ENCODE measurements at regions not wholly inside any gene's neighbourhood (a gene's known extent, or its start where the extent isn't known, plus 50 kb on each side); places are given as distances from the start of the nearest gene placed in this dataset.

DNA sequence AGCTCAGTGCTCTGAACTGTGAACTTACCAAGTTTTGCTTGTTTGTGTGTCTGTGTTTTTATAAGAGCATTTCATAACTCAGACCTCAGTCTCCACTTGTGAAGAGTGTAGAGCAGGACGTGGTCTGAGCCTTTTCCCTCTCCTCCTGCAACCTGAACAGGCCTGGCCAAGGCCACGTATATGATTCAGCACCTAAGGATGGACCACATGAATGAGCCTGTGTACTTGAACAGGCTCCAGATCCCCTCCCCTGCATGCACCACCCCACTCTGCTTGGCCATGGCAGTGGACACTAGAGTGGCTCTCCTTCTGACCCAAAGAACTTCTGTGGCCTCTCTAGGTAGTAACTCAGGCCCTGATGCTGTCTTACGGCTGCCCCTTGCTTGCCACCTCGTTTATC lies 125.9 kb upstream of the FSTL4 start:
- DNase-seq (ENCODE audit: low spot score) = no peak

DNA sequence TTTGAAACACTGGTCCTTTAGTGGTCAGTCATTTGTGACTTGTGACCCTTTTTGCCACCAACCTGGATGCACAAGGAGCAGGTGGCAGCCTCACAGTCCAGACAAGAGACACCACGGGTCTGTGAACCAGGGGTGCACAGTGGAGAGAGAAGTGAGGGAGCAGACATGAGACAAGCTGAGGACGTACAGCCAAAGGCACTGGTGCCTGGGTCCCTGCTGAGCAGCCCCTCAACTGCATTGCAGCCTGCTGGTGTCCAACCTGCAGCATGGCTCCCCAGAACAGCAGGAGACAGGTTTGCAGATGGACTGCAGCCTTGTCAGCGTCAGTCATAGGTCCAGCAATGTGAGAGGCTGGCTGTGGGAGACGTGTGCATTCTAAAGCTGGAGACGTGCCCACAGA lies 124.2 kb upstream of the FSTL4 start:
- no peak for DNase-seq (ENCODE audit: low spot score)

DNA sequence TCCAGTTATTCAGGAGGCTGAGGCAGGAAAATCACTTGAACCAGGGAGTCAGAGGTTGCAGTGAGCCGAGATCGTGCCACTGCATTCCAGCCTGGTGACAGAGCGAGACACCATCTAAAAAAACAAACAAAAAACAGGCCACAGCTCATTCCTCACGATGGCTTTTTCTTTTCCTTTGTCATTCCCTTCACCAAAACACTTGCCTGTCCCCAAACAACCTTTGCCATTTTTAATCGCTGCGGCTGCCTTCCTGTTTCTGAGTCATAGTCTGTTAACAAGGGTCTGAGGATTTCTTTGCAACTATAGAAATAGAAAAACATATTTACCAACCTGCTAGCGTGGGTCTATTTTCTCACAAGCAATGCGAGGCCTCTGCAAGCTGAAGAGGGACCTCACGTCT lies 123.0 kb upstream of the FSTL4 start:
- no peak for DNase-seq (ENCODE audit: low spot score)

DNA sequence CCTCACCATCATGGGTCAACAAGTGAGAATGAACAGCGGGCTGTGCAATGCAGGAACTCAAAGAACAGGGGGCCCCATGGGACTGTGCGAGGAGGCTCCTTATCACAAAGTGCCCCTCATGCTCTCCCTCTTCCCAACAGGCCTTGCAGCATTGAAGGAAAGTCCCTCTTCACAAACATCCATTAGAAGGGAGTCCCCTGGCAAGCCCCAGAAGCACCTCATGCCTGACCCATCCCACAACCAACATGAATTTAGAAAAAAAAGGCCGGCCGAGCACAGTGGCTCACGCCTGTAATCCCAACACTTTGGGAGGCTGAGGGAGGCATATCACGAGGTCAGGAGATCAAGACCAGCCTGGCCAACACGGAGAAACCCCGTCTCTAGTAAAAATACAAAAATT lies 122.6 kb upstream of the FSTL4 start:
- no peak for DNase-seq (ENCODE audit: low spot score)

DNA sequence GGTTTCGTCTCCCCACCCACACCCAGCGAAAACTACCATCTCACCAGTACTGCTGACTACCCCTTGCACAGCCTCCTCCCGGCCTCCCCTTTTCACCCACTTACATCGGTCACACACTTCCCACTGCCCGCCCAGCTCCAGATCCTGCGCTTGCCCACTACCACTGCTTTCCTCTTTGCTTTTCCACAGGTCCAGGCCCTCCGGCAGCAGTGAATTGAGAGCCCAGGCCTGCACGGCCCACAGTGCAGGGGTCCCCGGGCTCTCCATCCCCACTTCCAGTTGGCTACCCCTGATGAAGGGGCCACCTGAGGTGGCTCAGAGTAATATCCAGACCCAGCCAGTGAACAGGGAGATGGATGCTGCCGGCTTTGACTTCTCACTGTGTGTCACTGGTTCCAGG lies 120.2 kb upstream of the FSTL4 start:
- no peak for DNase-seq (ENCODE audit: low spot score)

DNA sequence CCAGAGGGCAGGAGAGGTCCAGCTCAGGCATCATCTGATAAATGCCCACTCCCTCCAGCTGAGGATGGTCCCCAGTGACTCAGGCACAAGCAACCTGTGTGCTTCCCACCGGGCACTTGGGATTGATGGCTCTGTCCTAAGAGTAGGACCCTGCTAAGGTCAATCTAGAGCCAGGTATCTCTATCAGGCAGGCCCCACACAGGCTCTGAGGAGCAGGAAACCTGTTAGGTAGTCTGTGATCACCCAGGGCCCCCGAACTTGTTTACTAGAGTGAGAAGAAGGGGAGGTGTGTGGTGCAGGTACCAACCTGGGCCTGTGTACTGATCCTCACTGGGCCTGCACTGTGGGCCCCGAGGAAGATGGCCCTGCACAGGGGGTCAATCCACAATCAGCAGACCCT lies 119.6 kb upstream of the FSTL4 start:
- DNase-seq (ENCODE audit: low spot score) = no peak

DNA sequence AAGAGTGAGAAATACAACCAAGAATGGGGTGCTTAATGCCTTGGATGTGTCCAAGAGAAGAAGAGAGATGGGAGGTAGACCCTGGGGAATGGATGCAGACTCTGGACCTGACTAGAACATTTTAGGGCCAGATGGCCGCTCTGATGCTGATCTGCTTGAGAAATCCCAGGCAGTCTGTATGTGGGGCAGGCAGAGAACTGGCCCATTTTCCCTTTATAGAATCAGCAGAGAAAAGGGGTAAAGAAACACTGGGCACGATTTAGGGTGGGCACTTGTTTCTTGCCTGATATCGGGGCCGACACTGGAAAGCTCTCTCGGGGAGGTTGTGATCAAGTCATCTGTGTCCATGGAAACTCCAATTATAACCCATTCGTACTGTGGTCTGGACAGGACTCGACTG lies 118.5 kb upstream of the FSTL4 start:
- no peak for DNase-seq (ENCODE audit: low spot score)

DNA sequence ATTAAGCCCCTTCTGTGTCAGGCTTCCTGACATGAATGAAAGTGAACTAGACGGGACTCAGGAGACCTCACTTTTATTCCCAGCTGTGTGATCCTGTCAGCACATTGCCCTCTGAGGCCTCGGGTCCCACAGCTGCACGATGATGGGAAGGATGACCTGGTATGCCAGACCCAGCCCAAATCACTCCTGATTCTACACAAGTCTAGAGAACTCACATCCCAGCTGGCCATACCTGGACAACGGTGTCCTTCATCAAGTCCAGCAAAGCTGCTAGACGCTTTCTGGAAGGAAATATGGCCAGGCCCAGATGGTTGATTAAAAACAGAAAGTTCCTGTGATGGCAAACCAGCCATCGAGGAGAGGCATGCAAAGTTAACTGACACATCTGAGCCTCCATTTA lies 118.0 kb upstream of the FSTL4 start:
- no peak for DNase-seq (ENCODE audit: low spot score)

DNA sequence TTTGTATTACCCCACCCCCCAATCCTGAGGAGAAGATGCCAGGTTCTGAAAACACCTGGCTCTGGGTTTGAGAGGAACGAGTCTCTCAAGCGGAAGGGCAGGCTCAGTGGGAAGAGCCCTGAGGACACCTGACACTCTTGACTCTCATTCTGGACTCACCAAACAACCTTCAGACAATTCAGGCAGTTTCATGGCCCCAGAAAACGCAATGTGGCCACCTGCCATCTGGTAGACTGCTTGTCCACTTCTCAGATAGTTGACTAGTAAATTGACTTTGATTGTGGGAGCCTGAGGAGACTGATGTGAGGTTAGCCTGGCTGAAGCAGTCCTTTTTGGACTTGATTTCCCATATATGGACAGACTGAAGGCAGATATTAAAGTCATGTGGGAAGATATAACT lies 117.5 kb upstream of the FSTL4 start:
- no peak for DNase-seq (ENCODE audit: low spot score)

DNA sequence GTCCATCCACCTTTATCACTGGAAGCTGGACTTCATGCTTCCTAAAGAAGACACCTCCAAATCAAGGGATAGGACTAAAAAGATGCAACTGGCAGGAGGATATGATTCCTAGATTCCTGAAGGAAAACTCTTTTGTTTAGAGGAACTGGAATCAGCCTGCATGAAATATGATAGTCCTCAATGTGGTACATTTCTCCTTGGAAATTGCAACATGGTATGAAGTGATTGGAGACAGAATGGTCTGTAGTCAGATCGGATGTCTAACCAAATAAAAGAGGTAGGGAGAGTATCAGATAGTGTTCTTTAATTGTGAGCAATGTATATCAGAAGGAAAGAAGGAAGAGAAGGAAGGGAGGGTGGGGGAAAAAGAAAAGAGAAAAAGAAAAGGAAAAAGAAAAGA lies 116.1 kb upstream of the FSTL4 start:
- no peak for DNase-seq (ENCODE audit: low spot score)

DNA sequence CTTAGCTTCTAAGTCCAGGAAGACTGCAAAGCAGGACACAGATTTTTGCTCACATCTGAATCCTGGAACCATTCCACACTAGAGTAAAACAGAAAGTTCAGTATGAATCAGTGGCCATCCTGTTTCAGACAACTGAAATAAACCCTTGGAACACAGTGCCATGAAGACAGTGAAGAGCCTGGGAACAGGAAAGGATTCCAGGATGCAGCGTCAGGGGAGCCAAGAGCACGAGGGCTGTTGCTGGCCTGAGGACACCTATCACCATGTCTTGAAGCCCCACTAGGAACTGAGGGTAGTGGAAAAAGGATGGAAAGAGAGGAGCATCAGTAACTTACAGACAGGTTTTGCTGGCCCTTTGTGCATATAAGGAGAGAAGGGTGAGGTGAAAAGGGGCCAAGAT lies 115.3 kb upstream of the FSTL4 start:
- no peak for DNase-seq (ENCODE audit: low spot score)

DNA sequence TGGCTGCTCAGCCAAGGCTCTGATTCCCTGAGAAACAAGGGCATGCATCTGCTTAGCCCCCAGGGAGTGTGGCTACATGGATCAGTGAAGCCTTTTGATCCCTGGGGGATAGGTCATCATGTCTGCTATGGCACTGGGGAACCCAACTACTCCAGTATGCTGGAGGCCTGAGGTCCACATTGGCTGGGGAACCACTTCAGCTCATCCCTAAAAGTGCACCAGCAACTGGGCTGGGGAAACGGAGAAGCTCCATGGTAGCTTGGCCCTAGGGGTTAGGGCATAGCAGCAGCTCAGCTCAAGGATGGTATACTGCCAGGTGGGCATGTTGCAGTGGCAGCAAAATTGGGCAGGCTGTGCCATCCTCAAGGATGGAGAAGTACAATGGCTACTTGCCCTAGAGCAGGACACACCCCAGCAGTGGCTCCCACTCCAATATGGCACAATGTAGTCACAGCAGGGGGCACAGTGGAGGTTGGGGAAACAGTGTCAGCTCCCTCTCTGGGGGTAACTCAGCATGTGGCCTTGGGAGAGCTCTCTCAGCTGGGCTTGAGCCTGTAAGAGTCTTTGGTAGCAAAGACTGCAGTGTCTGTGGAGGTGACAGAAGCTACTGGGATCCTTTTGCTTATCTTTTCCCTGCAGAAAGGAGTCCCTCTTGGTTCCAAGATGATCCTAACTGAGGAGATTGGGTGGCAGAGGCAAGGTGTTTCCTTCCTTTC lies 111.5 kb upstream of the FSTL4 start:
- DNase-seq (ENCODE audit: low spot score) = no peak

DNA sequence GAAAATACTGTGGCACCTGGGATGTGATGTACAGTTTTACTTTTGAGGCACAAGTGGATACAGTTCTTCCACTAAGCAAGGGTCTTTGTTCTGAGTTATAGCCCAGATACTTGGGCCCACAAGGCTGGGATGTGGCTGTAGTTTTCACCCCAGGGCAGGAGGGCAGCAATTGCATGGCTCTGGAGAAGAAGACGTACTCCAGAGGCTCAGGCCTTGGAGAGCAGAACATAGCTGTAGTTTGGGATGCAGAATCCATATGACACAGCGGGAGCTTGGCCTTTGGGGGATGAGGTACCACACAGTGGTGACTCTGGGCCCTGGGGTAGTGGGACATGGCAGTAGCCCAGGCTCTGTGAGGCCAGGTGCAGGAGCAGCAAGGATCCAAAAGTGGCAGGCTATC lies 110.8 kb upstream of the FSTL4 start:
- DNase-seq (ENCODE audit: low spot score) = no peak

DNA sequence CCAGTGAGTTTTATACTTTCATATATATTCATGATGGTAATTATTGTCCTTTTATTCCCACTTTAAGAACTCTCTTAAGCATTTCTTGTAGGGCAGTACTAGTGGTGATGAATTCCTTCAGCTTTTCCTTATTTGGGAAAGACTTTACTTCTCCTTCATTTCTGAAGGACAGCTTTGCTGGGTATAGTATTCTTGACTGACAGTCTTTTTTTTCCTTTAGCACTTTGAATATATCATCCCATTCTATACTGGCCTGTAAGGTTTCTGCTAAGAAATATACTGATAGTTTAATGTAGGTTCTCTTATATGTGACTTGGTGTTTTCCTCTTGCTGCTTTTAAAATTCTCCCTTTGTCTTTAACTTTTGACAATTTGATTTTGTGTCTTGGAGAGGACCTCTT lies 109.0 kb upstream of the FSTL4 start:
- no peak for DNase-seq (ENCODE audit: low spot score)

DNA sequence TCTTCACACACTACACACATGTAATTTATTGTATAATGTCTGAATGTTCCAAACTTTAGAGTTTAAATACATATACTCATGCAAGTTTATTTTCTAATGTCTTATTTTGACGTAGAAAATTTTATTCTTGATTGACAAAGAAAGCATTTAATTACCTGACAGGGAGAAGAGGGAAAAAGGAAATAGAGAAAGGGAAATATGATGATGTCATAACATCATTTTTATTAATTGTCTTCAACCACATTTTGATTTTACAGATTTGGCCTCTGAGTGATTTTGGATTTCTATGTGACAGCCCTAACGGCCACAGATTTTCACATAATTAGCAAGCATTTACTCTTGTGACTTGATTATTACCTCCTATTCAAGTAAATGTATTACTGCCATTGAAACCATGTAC lies 106.1 kb upstream of the FSTL4 start:
- no peak for DNase-seq (ENCODE audit: low spot score)

DNA sequence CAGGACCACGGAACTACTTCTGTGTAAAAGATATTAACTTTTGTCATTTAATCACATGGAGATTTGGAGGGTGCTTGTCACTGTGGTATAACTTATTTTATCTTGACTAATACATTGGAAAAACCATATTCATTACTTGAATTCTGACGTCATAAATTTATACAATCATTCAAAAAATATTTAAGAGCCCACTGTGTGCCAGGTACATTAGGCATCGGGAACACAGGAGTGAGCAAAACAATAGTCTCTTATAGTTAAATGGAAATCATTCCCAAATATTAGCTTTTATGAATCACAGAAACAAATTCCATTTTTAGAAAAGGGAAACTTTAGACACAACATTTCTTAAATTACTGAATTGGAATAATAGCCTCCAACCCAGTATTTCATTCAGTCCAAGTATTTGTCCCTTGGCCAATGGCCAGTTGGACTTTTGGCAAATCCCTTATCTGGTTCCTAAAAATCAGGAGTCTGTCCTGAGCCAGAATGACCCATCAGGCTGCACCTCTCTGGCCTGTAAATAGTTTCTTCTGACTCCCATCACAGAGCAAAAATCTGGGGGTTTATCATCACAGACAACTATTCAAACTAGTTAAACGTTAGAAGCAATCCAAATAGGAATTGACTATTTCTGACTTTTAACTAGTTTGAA lies 104.3 kb upstream of the FSTL4 start:
- DNase-seq (ENCODE audit: low spot score) = no peak

DNA sequence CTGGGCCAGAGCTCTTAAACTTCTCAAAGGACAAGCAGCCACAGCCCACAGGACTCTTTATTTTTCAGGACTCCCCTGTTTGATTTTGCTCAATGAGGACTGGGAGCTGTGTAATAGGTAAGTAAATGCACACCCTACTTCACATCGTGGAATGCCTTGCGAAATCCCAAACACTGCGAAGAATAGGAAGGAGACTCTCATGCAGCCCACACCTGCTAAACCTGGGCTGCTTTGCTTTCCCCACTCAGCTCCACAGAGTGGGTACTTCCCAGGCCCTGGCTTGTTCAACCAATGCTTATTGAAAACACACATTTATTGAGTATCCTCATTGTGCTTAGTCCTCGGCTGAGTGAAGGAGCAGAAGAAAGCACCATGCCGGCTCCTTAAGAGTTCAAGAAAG lies 103.3 kb upstream of the FSTL4 start:
- DNase-seq (ENCODE audit: low spot score) = no peak

DNA sequence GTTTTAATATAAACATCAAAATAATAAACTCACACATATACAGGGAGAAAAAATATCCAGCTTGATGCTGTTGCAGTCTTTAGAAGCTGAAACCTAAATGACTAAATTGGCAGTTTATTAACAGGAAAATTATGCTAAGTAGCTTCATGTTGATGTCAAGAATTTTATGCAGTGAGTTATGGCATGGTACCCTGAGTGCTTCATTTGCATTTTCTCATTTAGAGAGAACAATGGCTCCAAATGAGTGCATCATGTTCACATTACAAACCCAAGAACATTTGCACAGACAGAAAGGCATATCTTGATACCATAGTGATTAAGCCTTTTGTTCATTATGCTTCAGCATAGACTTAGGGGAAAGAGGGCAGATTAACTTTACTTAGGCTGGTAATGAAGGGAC lies 102.9 kb upstream of the FSTL4 start:
- no peak for DNase-seq (ENCODE audit: low spot score)

DNA sequence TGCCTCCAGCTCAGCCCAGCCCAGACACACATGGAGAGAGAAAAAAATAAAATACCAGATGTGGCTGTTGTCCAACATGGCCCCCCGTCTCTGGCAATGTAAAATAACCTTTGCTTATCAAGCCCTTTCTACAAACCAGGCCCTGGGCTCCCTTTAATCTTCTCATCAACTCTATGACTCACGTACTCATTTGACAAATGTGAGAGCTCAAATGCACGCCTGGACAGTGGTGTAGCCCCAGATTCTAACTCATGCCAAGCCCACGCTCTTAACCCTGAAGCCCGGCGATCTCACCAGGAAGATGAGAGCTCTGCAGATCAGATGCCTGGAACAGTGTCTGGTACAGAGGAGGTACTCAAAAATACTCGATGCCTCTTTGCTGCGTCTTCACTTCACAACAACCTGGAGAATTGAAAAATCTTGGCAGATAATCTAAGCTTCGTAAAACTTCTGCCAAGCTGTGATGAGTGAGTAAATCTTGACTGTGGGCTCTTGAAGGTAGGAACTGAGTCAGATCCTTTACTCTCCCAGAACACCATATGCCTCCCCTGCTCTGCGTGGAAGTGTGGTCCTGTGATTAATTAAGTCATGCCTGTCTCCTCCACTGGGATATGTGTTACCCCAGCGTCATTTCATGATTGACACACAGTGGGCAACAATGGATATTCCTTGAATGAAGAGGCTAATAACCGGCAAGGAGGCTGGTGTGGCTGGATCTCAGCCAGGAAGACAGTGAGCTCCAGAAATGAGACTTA lies 102.0 kb upstream of the FSTL4 start:
- no peak for DNase-seq (ENCODE audit: low spot score)

DNA sequence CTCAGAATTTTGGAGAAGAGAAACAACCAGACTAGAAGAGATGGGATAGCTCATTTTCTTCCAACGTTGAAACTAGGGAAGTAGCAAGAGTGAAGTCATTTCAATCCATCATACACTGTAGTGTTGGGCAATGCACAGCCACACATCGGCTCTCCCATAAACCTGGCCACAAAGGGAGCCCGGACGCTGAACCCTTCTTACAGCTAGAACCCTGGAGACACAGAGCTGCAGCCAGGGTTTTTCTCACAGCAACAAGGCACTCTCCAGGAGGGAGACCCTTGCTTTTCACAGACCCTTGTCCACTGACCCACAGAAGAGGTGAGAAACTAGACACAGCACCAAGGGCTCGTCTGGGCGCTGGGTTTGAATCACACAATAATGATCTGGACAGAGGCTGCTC lies 101.4 kb upstream of the FSTL4 start:
- DNase-seq (ENCODE audit: low spot score) = no peak

DNA sequence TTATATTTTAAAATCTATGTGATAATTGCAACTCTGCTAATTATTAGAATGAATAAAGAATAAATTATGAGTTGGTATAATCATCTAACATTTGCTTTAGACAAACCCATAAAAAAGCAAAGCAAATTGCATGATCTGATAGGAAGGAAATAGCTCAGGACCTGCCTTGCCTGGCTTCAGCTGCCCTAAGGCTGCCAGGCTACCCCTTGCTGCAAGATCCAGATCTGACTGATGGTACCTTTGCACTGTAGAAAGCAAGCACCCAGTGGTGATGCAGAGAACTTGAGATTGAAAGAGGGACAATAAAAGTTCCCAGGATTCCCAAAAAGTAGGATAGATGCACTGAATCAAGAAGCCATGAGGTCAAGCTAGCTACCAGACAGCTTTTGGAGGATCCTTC lies 100.9 kb upstream of the FSTL4 start:
- DNase-seq (ENCODE audit: low spot score) = no peak

DNA sequence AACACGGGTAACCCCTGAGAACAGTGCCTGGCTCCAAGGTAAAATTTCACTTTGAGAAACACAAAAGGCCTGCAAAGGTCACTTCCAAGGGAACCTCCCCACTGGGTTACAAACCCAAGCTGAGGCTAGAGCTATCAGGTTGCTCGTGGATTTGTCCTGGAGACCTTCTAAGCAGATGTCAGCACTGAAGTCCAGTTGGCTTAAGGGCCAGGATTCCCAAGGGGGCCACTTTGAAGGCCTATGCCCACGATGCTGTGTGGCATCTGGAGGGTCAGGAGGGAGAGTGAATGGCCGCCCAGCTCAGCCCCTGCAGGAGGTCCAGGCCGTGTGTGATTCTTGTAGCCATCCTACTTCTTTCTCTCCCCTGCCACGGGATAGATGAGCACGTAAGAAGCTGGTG lies 100.2 kb upstream of the FSTL4 start:
- DNase-seq (ENCODE audit: low spot score) = no peak

DNA sequence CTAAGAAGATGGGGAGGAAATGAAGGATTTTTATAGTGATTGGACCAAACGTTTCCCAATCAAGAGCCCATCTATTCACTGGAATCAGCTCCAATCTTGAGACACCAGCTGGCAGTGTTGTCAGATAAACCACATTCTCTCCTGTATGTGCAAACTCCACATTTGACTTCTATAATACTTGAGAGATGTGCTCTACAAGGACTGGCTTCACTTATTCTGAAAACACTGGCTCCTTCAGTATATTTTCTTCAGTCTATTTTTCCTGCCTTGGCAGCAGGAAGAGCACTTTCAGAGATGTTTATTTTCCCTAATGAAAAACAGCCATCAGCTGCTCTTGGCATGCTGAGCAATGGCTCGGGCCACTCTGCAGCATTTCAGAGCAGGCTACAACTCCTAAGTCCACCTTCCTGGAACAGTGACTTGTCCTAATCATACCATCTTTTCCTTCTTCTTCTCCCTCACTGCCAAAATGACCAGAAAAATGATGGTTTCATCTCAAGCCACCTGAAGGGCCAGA lies 96.9 kb upstream of the FSTL4 start:
- no peak for DNase-seq (ENCODE audit: low spot score)
